ENCODE measurements at regions not wholly inside any gene's neighbourhood (a gene's known extent, or its start where the extent isn't known, plus 50 kb on each side); places are given as distances from the start of the nearest gene placed in this dataset.
"Not testable (repeated sequence)": the region's sequence is repeated elsewhere in the genome, so short reads cannot be mapped to it uniquely, and the experiment has no call there.

- DNase-seq: no peak
- in situ Hi-C loops (cut with HindIII; ENCODE audit: low pct_ligation_motif_present, low pct_unique_long_range_greater_than_20kb, low sequenced_read_pairs): no loop called here
Measured at GRCh38 chr7:124124201-124124600, 91.3 kb upstream of the TMEM229A start.

- in situ Hi-C loops (cut with HindIII; ENCODE audit: low pct_ligation_motif_present, low pct_unique_long_range_greater_than_20kb, low sequenced_read_pairs): no loop called here
- no peak for DNase-seq
Measured at GRCh38 chr7:124120911-124121310, 88.0 kb upstream of the TMEM229A start.

GRCh38 chr7:124113045-124113444 is 80.2 kb upstream of the TMEM229A start:
- no peak for DNase-seq
- in situ Hi-C loops (cut with HindIII; ENCODE audit: low pct_ligation_motif_present, low pct_unique_long_range_greater_than_20kb, low sequenced_read_pairs): no loop called here

- no peak for DNase-seq
- in situ Hi-C loops (cut with HindIII; ENCODE audit: low pct_ligation_motif_present, low pct_unique_long_range_greater_than_20kb, low sequenced_read_pairs): no loop called here
Measured at GRCh38 chr7:124106575-124106974, 73.7 kb upstream of the TMEM229A start.

- in situ Hi-C loops (cut with HindIII; ENCODE audit: low pct_ligation_motif_present, low pct_unique_long_range_greater_than_20kb, low sequenced_read_pairs): no loop called here
- peak; percentile 40 for DNase-seq
Measured at GRCh38 chr7:124101173-124101768, 68.4 kb upstream of the TMEM229A start.

GRCh38 chr7:124100190-124100589 is 67.3 kb upstream of the TMEM229A start:
- in situ Hi-C loops (cut with HindIII; ENCODE audit: low pct_ligation_motif_present, low pct_unique_long_range_greater_than_20kb, low sequenced_read_pairs): no loop called here
- no peak for DNase-seq

GRCh38 chr7:124099585-124099984 is 66.7 kb upstream of the TMEM229A start:
- in situ Hi-C loops (cut with HindIII; ENCODE audit: low pct_ligation_motif_present, low pct_unique_long_range_greater_than_20kb, low sequenced_read_pairs): not testable (repeated sequence)

GRCh38 chr7:124089621-124090020 is 56.8 kb upstream of the TMEM229A start:
- DNase-seq: no peak
- in situ Hi-C loops (cut with HindIII; ENCODE audit: low pct_ligation_motif_present, low pct_unique_long_range_greater_than_20kb, low sequenced_read_pairs): no loop called here

More at GRCh38 chr7:124099585-124099984, 66.7 kb upstream of the TMEM229A start:
- DNase-seq: not testable (repeated sequence)

- DNase-seq: no peak
- in situ Hi-C loops (cut with HindIII; ENCODE audit: low pct_ligation_motif_present, low pct_unique_long_range_greater_than_20kb, low sequenced_read_pairs): no loop called here
Measured at GRCh38 chr7:124088590-124088989, 55.7 kb upstream of the TMEM229A start.

GRCh38 chr7:124086843-124087242 is 54.0 kb upstream of the TMEM229A start:
- no peak for DNase-seq
- in situ Hi-C loops (cut with HindIII; ENCODE audit: low pct_ligation_motif_present, low pct_unique_long_range_greater_than_20kb, low sequenced_read_pairs): no loop called here

GRCh38 chr7:124085179-124085578 is 52.3 kb upstream of the TMEM229A start:
- no peak for DNase-seq
- in situ Hi-C loops (cut with HindIII; ENCODE audit: low pct_ligation_motif_present, low pct_unique_long_range_greater_than_20kb, low sequenced_read_pairs): no loop called here

GRCh38 chr7:124084024-124084423 is 51.2 kb upstream of the TMEM229A start:
- no peak for DNase-seq
- in situ Hi-C loops (cut with HindIII; ENCODE audit: low pct_ligation_motif_present, low pct_unique_long_range_greater_than_20kb, low sequenced_read_pairs): no loop called here

Measured in ACHN (cell line).